HCT116 (cell line): ENCODE measurements at regions not wholly inside any gene's neighbourhood (a gene's known extent, or its start where the extent isn't known, plus 50 kb on each side); places are given as distances from the start of the nearest gene placed in this dataset.

ENCODE experiments used
- CBX3 ChIP-seq: IDR thresholded peaks from 2 replicates; pipeline ENCODE4 v1.6.1; 2012; ENCODE audit warnings: low read depth
- CTCF ChIP-seq, 3 experiments: fragments of 200-600 bp in 1 of 3; sonication (generic) in 1 of 3; IDR thresholded peaks in 2 of 3; conservative IDR thresholded peaks in 1 of 3; 2 replicates each; pipeline ENCODE4 v1.5.1; 2012 to 2017; ENCODE audit warnings: low read depth in 2 of 3, low read length in 2 of 3, antibody characterized with exemption in 1 of 3, borderline replicate concordance in 1 of 3, control low read depth in 1 of 3, mild to moderate bottlenecking in 1 of 3, mixed read lengths in 1 of 3, mixed run types in 1 of 3, moderate library complexity in 1 of 3; ENCODE audit not compliant: insufficient read depth in 1 of 3
- EGR1 ChIP-seq: IDR thresholded peaks from 2 replicates; pipeline ENCODE4 v1.6.1; 2012; ENCODE audit warnings: low read depth
- EZH2 ChIP-seq: fragments of 200-600 bp; sonication (generic); IDR thresholded peaks from 2 replicates; pipeline ENCODE4 v1.6.1; 2017; ENCODE audit warnings: antibody characterized with exemption, mixed run types
- EZH2phosphoT487 ChIP-seq: fragments of 200-600 bp; IDR thresholded peaks from 2 replicates; pipeline ENCODE4 v1.6.1; 2018; ENCODE audit warnings: antibody characterized with exemption, borderline replicate concordance
- JUND ChIP-seq: IDR thresholded peaks from 2 replicates; pipeline ENCODE4 v1.6.1; 2012
- POLR2A ChIP-seq: IDR thresholded peaks from 2 replicates; pipeline ENCODE4 v1.7.0; 2011; ENCODE audit warnings: borderline replicate concordance; ENCODE audit not compliant: insufficient read depth, insufficient read length; ENCODE audit errors: extremely low read depth
- POLR2AphosphoS5 ChIP-seq: IDR thresholded peaks from 2 replicates; pipeline ENCODE4 v1.6.1; 2011; ENCODE audit warnings: mild to moderate bottlenecking, low read depth, low read length, moderate library complexity
- RAD21 ChIP-seq: IDR thresholded peaks from 2 replicates; pipeline ENCODE4 v1.6.1; 2012; ENCODE audit warnings: low read depth, mild to moderate bottlenecking
- SRF ChIP-seq: IDR thresholded peaks from 2 replicates; pipeline ENCODE4 v1.6.1; 2012; ENCODE audit warnings: low read depth
- YY1 ChIP-seq: IDR thresholded peaks from 2 replicates; pipeline ENCODE4 v1.6.1; 2011; ENCODE audit warnings: low read length, low read depth, moderate library complexity, mild to moderate bottlenecking; ENCODE audit not compliant: insufficient replicate concordance; ENCODE audit errors: extremely low read depth
- ZNF274 ChIP-seq: fragments of 200-500 bp; sonication (Bioruptor generic); IDR thresholded peaks from 2 replicates; pipeline ENCODE4 v1.6.1; 2014; ENCODE audit warnings: mild to moderate bottlenecking, low read depth, low read length, inconsistent platforms

DNA sequence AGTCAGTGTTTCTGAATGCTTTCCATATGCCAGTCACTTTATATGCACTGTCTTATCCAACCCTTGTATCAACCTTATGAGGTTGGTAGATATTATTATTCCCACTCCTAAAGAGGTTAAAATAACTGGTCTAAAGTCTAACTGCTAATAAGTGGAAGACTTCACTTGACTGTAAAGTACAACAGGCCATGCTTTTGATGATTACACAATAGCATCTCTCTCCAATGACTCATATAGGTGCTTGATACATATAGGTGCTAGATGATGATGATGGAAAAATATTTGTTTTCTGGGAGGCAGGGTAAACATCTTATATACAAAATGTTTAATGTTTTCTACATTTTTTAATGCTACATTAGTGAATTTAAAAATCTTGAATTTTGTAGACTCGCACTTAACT is 75.9 kb upstream of the NR3C1 start:
- TF ChIP-seq POLR2A (no peak), EZH2 (no peak), CTCF (IDR thresholded peaks at IDR 0.05 in 2 of 3, conservative IDR thresholded peaks at IDR 0.05 in 1 of 3; ENCODE audit: borderline replicate concordance in 1 of 3, insufficient read depth in 1 of 3, low read depth in 2 of 3, low read length in 2 of 3) (no peak), POLR2AphosphoS5 (no peak), EZH2phosphoT487 (no peak), JUND (0 out of 2 replicates have a peak, but pooled peaks have one; percentile 15), YY1 (no peak), ZNF274 (no peak), EGR1 (no peak), RAD21 (no peak), SRF (no peak), CBX3 (no peak)
